GM18502 (cell line): ENCODE measurements at regions not wholly inside any gene's neighbourhood (a gene's known extent, or its start where the extent isn't known, plus 50 kb on each side); places are given as distances from the start of the nearest gene placed in this dataset.

ENCODE experiments used
- ATAC-seq: cut with Tn5 transposase; IDR thresholded peaks from one replicate; pipeline ENCODE4 v1.9.1; 2021; ENCODE audit warnings: mild to moderate bottlenecking; ENCODE audit not compliant: unreplicated experiment, poor library complexity

DNA sequence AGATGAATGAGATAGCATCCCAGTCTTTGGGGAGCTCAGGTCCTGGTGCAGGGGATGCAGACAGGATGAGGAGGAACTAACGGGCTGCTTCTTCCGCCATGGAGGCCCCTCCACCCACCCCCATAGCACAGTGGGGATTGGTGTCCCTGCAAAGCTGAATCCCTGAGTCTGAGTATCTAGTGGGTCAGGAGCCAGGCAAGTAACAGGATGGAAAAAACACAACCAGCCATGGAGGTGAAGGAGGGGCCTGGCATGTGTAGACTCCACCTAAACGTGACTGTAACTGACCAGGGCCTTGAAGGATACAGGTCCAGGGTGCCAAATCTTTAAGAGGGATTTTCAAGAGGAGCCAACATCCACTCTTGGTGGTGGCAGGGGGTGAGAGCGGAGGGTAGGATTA lies 327.8 kb upstream of the MSX2 start:
- no peak for ATAC-seq

DNA sequence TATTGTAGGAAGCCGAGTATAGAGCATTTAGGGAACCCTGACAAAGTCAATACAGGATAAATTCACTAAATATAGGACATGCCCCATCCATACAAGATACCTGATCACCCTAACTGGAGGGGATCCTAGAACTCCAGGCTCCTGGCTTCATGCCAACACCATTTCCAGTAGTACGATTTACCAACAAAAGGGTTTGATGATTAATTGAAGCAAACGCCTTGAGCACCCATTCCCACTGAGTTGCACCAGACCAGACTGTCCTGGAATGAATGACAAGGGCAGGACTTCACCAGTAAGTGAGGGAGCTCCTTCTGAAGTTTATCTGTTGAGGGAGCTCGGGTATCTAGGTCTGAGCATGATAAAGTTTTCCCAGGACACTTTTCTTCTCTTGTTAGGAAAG lies 327.2 kb upstream of the MSX2 start:
- ATAC-seq = no peak

DNA sequence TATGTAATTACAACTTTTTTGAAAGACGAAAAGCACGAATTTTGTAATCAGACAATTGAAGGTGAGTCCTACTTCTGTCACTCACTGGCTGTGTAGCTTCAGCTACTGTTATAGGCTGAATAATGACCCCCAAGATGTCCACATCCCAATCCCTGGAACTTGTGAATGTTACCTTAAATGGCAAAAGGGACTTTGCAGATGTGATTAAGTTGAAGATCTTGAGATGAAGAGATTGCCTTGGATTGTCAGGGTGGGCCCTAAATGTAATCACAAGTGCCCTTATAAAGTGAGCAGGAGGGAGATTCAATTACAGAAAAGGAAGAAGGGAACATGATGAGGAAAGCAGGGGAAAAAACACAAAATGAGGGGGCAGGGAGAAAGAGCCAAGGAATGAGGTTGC lies 326.2 kb upstream of the MSX2 start:
- ATAC-seq = no peak

DNA sequence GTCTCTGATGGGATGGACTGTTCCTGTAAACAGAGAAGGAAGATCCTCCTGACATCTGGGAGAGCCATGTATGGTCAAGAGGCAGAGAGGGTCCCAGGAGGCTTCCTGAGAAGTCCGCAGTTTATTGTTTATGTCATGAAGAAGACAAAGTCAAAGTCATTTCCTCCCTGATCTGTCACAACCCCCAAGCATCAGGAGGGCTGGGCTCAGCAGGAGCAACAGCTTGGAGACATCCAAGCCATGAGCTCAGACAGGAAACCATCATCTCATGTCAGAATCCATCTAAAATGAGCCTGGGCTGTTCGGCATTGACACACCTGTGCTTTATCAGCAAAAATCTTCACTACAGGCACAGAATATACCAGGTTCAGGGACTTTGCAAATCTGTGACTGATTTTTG lies 325.0 kb upstream of the MSX2 start:
- no peak for ATAC-seq

DNA sequence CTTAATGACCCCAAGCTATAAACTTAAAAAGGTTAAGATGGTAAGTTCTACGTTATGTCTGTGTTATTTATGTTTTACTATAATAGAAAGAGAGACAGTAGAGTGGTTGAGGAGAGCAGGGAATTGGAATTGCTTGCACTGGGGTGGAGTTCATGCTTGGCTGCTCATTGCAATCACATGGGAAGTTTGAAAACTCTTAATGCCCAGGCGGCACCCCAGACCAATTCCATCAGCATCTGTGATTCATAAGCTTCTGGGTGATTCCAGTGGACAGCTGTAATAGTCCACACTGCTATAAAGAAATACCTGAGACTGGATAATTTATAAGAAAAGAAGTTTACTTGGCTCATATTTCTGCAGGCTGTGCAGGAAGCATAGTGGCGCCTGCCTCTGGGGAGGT lies 323.9 kb upstream of the MSX2 start:
- no peak for ATAC-seq

DNA sequence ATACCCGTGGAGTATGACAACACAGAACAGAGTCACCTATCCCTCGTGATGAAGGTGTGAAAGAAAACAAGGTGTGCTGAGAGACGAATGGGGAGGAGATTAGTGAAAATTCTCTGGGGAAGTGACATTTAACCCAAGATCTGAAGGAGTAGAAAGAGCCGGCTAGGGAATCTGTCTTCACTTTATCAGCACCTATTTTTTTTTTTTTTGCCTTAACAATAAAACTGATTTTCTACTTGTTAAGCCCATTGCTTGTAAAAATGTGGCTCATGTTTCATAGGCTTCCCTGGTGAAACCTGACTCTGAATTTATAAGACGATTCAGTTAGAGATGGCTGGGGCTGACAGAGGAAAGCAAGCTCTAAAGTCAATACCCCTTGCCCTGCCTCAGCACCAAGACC lies 322.6 kb upstream of the MSX2 start:
- ATAC-seq = no peak

DNA sequence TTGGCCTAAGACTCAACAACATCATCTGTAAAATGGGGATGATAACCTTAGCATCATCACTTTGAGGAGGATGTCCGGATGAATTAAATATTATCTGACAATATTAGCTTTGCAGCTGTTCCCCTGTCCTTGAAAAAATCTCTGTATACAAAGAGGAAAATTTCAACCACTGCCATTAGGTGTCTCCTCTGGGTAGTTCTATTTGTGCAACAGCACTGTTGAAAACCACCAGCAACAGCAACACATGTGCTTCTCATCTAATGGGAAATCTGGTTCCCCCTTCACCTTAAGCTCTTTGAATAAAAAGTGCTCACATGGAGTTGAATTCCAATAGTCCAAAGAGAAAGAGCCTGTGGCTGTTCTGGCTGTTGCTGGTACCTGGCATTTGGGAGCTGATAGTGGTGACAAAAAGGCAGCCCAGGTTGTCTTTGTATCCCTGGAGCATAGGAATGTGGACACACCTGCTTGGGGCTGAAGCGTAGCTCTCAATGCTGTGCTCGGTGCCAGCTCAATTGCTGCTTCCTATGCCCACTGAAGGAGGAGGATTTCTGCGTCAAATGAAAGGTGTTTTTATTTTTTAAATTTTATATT lies 322.1 kb upstream of the MSX2 start:
- no peak for ATAC-seq

DNA sequence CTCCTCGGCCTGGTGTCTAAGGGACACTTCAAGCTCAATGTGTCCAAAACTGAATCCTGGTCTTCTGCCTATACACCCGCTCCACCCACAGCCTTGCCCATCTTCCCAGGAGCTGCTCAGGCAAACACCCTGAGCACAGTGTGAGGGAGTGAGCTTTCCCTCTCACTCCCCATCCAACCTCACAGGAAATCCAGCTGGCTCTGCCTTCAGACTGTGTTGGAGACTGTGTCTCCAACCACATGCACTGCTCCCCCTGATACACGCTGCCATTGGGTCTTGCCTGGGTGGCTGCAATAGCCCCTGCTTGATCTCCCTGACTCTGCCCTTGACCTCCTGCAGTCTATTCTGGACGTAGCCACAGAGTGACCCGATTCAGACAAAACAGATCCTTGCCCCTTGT lies 319.5 kb upstream of the MSX2 start:
- no peak for ATAC-seq

DNA sequence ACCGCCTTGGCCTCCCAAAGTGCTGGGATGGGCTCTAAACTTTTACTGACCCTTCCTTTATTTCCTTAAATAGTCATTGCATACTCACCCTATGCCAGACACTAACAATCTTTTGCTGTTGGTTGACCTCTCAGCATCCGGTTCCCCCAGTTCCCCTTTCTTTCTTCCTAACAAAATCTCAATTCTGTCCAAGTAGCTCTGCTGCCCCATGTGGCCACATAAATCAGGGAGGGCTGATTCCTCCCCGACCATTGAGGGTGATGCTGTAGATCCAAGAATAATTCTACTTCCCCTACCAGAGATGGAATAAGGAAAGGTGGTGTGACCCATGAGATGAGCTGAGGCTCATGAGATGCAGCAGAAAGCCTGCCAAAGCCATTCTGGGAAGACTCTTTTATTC lies 315.3 kb upstream of the MSX2 start:
- ATAC-seq = no peak

DNA sequence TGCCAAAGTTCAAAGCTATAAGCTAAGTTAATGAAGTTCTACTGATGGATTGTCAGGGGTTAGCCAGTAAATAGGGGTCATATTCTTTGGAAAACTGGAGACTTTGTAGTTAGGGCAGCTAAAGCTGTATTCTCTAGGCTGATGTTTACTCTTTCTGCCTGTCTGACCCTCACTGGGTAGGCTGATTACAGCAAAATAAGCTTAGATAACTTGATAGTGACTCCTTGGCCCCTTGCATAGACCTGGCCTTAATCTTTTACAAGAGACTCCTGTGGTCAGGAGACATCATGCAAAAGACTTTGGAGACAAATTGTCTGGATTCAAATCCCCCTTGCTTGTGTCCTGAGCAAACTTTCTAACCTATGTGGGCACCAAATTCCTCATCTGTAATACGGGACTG lies 314.4 kb upstream of the MSX2 start:
- no peak for ATAC-seq

DNA sequence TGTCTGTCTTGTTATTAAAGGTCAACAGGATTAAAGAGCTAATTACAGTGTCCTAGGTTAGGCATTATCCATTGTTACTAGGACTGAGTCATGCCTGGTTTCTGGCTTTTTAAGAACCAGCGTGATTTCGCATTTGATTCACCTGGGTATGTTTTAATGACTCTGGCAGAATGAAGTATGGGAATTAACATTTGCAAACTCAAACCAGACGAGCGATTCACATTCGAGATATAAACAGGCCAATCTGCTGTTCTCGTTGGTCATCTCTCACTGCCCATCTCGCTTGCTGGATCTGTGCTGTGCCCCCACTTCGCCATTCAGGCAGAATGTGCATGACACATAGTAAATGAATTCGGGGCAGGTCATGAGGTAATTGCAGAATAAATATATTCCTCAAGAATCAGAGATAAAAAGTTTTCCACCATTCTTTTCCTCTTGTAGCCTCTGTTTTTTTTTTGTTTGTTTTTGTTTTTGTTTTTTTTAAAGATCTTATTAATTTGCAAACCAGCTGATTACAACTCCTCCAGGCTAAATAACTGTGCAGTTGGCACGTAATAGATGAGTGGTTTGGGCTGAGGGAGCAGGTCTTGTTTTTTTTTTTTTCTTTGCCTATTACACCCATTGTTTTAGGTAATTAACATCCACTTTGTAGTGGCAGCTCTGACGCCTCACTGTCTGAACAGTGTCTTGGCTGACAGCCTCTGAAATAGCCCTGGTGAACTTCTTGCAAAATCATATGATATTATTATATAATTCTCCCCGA lies 313.5 kb upstream of the MSX2 start:
- ATAC-seq = no peak

DNA sequence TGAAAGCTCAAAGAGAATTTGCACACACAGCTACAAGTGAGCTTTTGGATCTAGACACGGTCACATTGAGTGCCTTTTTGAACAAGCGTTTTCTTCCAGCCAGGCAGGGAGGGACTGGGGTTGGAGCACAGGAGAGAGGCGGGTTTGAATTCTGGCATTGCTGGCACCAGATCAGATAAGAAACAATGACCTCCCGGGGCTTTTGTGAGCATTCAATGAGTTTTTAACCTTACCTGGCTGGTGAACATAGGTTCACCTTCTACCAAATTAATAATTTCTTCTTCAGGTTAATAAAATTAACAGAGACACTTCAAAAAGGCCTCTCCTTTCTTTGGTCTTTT lies 312.9 kb upstream of the MSX2 start:
- no peak for ATAC-seq

DNA sequence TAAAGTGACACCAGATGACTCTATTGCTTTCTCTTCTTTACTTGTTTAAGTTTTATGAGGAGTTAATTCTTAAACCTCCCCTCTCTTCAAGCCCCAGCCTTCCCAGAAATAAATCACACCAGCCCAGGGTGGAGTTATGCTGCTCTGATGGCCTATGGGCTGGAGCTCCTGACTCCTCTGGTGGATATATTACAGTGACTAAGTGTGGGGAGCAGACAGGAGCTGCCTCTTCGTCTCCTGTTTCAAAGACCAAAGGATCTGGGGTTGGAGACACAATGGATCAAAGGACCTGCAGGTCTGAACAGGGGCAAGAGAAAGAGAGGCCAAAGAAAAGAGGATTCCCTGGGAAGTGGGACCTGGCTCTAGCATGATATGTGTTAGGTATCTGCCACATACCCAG lies 312.0 kb upstream of the MSX2 start:
- ATAC-seq = no peak

DNA sequence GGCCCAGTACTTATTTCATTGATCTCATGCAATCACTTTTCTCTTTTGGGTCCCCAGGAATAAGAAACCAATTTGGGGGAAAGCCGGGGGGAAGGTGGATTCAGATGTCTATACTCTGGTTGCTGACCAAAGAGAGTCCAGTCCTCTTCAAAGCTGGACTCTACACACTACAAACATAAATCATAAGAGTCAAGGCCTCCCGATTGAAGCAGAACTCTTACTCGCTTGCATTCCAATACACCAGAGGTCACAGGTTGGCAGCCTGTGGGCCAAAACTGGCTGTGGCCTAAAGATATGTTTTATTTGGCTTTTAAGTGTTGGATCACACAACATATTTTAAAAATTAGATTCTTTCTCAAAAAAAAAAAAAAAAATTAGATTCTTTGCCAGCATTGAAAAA lies 311.4 kb upstream of the MSX2 start:
- no peak for ATAC-seq

DNA sequence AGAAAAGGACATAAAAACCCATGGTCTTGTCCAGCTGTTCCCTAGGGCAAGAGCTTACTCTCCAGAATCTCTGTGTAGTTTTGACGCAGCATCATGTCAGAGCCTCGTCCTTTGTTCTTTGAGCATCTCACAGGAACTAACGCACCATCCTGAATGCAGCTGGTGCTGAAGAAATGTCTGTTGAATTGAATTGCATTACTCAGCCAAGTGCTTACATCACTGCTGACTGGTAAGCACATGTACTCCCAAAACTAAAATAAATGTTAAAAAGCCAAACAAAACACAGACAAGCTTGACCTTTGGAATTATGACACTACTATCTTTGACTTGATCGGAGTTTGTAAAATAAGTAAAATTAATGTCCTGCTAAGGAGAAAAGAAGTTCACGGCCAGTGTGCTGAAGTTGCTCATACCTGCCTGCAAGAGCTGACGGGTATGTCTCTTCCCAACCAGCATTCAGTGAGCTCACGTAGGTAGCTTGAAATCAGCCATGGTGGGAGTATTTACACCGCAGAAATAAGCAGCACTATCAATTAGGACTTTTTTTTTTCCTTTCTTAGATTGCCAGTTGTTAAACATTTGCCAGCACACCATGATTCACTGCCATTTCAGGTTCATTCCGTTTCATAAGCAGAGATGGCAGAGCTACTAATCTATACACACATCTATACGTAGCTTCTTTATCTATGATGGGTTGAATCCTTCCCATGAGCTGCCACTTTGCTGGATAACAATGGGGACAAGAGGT lies 310.6 kb upstream of the MSX2 start:
- no peak for ATAC-seq

DNA sequence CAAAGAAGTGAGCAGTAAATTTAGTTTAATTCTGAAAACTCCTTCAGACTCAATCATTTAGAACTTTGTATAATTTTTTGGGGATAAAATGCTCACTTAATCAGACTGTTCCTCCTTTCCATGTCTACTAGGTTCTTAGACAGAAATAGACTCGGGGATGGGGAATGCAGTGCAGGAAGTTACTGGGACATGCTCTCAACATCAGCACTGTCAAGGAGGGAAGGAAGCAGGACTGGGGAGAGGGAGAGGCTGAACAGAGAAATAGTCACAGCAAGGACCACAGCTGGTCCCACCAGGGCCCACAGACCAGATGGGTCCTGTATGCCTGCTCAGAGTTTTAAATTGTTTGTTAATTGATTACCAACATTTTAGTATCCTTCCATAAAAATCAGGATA lies 310.1 kb upstream of the MSX2 start:
- no peak for ATAC-seq

DNA sequence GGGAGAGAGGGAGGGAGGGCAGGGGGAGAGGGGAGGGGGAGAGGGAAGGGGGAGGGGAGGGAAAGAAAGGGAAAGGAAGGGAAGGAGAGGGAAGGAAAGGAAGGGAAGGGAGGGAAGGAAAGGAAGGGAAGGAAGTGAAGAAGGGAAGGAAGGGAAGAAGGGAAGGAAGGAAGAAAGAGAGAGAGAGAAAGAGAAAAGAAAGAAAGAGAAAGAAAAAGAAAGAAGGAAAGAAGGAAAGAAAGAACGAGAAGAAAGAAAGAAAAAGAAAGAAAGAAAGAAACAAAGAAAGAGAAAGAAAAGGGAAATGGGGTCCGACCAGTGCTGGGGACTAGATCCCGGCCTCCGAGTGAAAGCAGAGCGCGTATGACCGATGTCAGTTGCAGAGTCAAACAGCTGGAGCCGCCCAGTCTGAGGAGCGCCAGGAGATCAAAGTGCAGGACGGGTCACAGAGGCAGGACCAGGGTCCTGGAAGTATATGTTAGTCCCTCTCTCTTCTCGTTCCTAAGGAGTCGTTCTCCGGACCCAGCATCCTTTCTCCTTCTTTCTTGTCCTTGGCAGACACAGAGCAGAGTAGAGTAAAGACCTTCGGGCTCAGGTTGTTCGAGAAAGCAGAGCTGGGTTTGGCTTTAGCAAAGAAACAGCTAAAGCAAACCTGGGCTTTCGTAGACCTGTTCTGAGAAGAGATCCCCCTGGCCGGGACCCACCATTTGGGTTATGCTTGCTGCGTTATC lies 305.4 kb upstream of the MSX2 start:
- peak; percentile 18 for ATAC-seq

DNA sequence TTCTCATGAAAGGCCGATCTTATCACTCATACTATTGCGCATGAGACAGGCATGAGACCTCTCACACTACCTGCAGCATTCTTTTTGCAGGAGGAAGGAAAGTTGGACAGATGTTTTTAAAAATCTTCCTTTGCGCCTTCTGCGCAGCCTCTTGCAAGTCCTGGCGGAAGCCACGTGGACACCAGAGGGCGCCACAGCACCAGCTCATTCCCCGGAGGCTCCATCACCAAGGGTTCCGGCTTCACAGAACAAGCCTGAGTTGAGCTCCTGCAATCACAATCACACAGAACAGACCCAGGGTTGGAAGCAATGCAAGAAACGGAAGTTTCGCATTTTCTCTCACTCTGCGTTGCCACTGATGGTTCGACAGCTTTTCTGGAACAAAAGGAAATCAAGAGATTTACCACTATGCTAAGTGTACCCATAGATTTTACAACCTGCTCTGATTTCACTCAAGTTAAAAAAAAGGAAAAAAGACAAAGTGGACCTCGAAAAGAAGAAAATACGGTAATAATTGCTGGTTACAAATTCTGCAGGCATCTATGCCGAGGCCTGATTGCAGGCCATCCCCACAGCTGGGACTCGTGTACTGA lies 304.7 kb upstream of the MSX2 start:
- ATAC-seq = peak; percentile 83

DNA sequence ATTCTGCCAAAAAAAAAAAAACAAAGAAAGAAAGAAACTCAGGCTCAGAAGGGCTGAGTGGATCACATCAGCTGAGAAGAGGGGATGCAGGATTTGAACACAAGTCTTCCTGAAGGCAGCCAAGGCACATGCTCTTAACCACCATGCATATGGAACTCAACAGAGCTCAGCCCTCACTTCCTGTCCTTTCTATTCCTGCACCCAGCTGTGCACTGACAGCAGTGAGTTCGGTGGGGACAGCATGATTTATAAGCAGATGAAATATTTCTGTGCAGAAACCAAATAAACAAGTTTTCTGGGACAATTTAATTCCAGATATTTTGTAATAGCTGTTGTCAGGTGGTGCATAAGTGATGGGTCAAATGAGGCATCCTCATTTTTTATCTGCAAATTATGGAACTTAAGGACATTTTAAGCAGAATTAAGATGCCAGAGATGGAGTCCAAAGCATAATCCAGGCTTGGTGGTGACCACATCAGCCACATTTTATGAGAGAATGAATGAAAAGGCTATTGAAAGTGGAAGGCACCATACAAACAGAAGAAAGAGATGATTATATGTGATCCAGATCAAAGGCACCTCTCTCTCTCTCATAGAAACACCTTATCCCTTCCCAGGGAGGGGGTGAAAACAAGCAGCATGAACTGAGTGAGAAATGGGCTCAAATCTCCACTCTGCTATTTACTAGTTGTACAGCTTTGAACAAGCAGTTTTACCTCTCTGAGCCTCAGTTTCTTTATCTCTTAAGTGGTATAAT lies 303.6 kb upstream of the MSX2 start:
- ATAC-seq = no peak

DNA sequence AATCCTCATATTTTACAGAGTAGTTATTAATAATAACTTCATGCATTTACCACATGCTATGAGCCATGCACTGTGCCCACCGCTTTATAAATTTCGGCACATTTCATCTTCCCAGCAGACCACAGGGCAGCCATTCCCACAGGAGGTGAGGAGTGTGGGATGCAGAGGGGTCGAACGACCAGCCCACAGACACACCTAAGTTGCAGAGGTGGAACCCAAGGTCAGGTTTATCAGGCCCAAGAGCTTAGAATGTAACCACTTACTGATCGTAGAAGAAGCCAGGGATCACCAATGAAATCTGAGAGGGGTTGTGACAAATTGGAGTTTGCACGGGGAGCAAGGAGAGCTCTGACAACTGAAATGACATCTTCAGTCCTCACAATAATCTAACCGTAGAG lies 303.0 kb upstream of the MSX2 start:
- no peak for ATAC-seq
